GM18498 (cell line): ENCODE measurements at regions not wholly inside any gene's neighbourhood (a gene's known extent, or its start where the extent isn't known, plus 50 kb on each side); places are given as distances from the start of the nearest gene placed in this dataset.
A peak's percentile ranks its signal among the peaks of the same experiment; 100 is the strongest.
"Not testable (repeated sequence)": the region's sequence is repeated elsewhere in the genome, so short reads cannot be mapped to it uniquely, and the experiment has no call there.

Source experiments
- ATAC-seq: cut with Tn5 transposase; IDR thresholded peaks from one replicate; pipeline ENCODE4 v1.9.1; 2021; ENCODE audit warnings: mild to moderate bottlenecking, moderate library complexity; ENCODE audit not compliant: unreplicated experiment

- ATAC-seq, result no peak
These were observed 50.2 kb upstream of the SNAPC3 start for GRCh38 chr9:15372455-15372854.

DNA sequence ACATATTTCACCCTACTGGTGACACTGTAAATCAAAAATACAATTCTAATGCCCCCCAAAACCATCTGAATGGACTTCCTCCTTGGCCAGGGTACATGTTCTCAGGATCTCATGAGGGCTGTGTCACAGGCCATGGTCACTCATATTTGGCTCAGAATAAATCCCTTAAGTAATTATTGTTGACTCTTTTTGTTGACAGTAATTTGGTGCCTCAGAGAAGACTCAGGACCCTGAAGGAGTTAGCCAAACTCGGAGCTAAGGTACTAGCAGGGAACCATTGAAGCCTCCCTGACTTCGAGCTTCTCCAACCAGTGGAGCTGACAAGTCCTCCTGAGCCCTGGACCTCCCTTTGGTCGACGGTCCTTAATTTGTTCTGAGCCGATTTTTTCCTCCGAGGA is 51.2 kb upstream of the SNAPC3 start:
- no peak for ATAC-seq

- no peak for ATAC-seq
These were observed 51.9 kb upstream of the SNAPC3 start for GRCh38 chr9:15370466-15371447.

GRCh38 chr9:15369871-15370270 is 52.8 kb upstream of the SNAPC3 start:
- ATAC-seq, result no peak

DNA sequence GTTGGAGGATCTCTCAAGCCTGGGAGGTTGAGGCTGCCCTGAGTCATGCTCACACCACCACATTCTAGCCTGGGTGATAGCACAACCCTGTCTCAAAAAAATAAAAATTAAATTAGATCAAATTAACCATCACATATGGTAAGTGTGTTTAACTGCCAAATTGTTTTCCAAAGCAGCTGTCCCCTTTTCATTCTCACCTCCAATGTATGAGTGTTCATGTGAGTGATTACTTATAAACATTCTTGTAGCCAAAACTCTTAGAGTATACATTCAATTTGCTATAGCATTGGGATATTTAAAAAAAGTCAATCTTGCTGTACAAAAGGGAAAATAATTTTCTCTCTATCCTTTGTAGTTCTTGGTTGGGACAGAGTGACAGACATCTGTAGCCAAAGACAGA is 53.4 kb upstream of the SNAPC3 start:
- ATAC-seq, result no peak

DNA sequence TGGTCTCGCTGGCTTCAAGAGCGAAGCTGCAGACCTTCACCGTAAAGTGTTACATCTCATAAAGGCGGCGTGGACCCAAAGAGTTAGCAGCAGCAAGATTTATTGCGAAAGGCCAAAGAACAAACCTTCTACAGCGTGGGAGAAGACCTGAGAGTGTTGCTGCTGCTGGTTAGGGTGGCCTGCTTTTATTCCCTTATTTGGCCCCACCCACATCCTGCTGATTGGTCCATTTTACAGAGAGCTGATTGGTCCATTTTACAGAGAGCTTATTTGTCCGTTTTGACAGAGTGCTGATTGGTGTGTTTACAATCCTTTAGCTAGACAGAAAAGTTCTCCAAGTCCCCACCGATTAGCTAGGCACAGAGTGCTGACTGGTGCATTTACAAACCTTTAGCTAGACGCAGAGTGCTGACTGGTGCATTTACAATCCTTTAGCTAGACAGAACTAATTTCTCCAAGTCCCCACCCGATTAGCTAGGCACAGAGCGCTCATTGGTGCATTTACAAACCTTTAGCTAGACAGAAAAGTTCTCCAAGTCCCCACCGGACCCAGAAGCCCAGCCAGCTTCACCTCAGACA is 57.6 kb upstream of the SNAPC3 start:
- not testable (repeated sequence) for ATAC-seq

DNA sequence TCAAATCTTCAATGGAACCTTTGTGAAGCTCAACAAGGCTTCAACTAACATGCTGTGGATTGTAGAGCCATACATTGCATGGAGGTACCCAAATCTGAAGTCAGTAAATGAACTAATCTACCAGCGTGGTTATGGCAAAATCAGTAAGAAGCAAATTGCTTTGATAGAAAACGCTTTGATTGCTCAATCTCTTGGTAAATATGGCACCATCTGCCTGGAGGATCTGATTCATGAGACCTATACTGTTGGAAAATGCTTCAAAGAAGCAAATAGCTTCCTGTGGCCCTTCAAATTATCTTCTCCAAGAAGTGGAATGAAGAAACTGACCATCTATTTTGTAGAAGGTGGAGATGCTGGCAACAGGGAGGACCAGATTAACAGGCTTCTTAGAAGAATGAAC is 54.7 kb upstream of the TTC39B start:
- no peak for ATAC-seq

DNA sequence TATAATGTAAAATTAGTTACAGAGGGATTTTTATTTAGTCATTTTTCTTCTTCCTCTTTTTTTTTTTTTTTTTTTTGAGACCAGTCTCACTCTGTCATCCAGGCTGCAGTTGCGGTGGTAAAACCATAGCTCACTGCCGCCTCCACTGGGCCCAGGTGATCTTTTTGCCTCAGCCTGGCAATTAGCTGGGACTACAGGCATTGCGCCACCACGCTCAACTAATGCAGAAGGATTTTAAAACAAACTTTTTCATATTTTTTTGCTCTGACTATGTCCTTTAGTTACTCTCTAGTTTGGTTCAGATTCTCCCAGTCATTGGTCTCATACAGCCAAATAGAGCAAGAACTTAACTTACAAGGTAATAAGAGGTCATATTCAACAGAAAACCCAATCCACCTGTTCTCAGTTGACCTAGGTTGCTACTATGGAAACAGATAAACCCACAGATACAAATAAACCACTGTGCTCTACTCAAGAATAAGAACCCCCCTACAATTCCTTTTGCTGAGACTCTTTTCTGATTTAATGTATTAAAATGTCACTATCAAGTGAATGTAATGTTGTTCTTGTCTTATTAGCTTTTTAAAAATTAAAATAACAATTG is 50.1 kb upstream of the TTC39B start:
- ATAC-seq, result peak; percentile 95
